ENCODE measurements at regions not wholly inside any gene's neighbourhood (a gene's known extent, or its start where the extent isn't known, plus 50 kb on each side); places are given as distances from the start of the nearest gene placed in this dataset.

- no peak for DNase-seq
Observed at GRCh38 chr11:10932976-10933375, 75.1 kb upstream of the ZBED5 start.

- peak in 16 of 58 donors; percentile 15 to 80 (median 52) for DNase-seq
Observed at GRCh38 chr11:10931761-10932670, 74.2 kb upstream of the ZBED5 start.

GRCh38 chr11:10930972-10931760 lies 73.3 kb upstream of the ZBED5 start:
- DNase-seq: peak in 51 of 58 donors; percentile 11 to 80 (median 58)

DNA sequence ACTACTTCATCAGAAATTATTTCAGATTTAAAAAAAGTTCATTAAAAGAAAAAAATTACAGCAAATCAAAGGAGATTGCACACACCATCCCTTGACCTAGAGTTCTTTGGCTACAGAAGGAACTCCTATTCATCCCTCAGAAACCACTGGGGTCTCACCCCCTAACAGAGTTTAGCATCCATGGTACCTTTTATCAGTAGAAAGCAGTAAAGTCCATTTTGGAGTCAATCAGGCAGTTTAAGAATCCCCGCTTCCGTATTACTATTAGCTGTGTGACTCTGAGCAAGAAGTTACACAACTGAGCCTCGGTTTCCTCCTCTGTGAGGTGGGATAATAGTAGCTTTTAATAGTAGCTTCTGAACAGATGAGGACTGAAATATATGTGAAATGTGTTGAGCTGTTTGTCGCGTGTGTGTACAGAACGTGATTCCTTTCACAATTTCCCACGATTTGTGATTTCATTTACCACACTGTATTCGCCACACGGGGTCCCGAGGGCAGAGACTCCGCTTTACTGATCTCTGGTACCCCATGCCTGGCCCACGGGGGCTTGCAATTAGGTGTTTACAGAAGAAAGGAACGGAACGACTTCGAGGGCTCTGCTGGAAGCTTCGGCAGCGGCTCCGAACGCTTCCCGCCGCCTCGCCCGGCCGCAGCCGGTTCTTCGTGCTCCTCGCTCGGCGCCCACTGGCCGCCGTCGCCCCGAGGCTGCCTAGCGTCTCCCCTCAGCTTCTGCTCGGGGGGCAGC lies 72.5 kb upstream of the ZBED5 start:
- peak in 8 of 58 donors; percentile 30 to 49 (median 40) for DNase-seq

DNA sequence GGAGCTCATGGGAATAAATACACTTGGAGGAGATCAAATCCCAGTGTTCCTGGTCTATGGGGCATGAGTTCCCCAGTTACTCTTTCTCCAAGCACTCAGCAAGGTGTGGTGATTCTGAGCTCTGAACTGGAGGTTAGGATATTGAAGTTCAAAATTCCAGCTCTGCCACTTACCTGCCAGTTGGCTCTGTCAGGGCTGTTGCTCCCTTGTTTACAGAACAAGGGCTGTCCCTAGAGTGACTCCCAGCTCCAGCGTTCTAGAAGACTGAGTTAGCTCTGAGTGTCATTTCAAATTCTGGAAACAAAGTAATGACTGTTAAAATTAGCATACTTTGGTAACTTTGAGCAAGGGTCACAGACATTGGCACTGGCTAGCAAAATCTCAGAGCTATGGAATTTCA lies 69.7 kb upstream of the ZBED5 start:
- no peak for DNase-seq

DNA sequence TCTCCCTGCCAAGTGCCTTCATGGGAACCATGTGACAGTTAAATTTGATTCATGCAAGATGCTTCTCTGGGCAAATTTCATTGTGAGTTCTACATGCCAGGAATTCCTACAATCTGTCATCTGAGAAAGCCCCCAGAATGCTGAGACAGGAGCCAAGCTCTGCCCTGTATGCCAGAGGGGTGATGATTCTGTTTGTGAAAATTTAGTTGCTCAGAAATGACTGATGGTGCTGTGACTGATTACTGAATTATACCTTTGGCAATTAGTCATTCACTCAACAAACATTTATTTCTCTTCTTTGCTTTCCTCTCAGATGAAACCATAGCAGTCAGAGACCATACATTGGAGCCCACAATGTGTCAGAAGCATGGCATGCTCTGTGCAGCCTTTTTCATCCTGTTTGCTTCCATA lies 69.0 kb upstream of the ZBED5 start:
- DNase-seq: no peak

- DNase-seq: no peak
Observed at GRCh38 chr11:10925149-10925926, 67.5 kb upstream of the ZBED5 start.

GRCh38 chr11:10923882-10924281 lies 66.0 kb upstream of the ZBED5 start:
- DNase-seq: no peak

- no peak for DNase-seq
Observed at GRCh38 chr11:10922892-10923291, 65.0 kb upstream of the ZBED5 start.

DNA sequence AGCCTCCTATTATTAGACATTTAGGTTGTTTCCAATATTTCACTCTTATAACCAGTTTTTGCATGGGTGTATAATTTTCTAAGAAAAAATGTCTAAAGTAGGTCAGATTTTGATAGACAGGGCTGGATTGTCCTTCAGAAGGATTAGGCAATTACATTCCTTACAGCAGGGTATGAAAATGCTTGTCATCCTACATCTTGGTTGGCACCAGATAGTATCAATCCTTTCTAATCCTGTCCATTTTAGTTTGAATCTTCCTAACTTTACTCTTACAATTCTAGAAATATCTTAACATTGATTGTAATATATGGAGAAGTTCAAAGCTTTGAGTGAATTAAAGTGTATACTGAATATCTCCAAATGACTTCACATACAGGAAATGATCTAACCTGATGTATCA lies 63.0 kb upstream of the ZBED5 start:
- DNase-seq: no peak

DNA sequence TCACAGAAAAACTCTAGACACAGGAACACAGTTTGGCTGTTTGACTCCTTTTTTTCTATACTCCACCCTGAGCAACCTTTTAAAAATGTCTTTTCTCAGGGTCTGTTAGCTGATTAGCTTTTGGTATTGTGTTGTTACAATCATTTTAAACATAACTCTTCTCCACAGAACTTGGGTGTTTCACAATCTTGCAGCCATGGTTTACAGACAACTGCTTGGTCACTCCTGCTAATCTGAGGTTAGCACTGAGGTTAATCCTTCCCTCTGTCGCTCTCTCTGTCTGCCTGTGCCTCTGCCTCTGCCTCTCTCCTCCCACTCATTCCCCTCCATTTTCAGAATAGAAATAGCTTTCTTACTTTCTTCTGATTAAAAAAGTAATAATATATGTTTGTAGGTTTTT lies 62.4 kb upstream of the ZBED5 start:
- no peak for DNase-seq

- no peak for DNase-seq
Observed at GRCh38 chr11:10918698-10919097, 60.8 kb upstream of the ZBED5 start.

GRCh38 chr11:10918275-10918674 lies 60.4 kb upstream of the ZBED5 start:
- no peak for DNase-seq

DNA sequence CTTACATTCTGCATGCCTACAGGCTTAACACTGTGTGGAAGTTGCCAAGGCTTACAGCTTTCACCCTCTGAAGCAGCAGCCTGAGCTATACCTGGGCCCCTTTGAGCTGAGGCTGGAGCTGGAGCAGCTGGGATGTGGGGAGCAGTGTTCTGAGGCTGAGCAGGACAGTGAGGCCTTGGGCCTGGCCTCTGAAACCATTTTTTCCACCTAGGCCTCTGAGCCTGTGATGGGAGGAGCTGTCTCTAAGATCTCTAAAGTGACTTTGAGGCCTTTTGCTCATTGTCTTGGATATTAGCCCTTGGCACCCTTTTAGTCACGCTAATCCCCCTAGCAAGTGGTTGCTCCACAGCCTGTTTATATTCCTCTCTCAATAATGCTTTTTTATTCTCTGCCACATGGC lies 59.9 kb upstream of the ZBED5 start:
- DNase-seq: no peak

DNA sequence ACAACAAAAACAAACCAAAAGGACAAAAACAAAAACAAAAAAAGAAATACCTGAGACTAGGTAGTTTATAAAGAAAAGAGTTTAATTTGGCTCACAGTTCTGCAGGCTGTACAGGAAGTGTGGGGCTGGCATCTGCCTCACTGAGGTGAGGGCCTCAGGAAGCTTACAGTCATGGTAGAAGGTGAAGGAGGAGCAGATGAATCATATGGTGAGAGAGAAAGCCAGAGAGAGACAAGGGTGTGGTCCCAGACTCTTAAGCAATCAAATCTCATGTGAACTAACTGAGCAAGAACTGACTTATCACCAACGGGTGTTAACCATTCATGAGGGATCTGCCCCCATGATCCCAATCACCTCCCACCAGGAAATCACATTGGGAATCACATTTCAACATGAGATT lies 58.8 kb upstream of the ZBED5 start:
- DNase-seq: no peak

DNA sequence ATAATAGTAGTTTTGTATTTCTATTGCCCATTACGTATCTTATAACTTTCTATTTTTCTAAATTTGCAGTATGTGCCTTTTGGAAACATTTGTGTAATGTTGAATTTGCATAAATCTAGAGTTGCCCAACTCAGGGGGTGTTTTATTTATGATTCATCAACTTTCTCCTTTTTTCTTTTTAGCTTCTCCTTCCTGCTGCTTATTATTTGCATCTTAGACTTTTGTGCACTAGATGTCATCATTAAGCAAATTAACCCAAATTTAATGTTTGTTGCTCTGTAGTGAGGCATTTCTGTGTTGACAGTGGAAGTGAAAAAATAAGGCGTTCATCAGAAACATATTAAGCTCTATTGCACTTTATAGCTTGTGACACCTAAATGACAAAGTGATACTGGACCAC lies 56.2 kb upstream of the ZBED5 start:
- DNase-seq: no peak

DNA sequence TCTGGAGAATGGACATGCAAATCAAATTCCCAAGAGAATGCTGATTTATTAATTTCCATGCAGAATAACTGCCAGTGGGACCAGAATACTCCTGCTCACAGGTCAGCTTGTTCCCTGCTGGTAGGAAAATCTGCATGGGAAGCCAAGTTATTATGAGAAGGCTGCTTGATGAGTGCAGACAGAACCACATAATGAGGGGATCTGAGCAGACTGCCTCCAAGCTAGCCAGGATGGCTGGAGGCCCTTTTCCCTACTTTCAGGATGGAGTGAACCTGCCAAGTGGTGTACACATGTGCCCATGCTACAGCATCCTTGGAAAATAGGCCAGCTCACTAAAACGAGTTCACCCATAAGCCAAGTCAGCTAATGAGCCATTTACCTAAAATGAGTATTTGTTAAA lies 55.2 kb upstream of the ZBED5 start:
- no peak for DNase-seq

DNA sequence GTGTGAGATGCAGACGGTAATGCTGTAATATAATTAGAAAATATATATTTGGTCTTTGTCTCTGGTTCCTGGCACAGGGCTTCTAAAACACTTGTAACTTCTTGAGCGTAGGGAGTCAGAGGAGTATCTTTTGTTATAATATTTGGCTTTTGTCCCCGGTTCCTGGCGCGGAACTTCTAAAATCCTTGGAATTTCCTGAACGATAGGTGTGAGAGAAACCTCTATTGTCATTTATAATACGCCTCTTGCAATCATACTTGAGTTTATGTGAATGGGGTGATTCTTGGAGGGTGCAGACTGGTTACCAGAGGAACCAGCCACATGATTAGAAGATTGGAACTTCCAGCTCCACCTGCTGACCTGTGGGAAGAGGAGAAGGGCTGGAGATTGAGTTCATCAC lies 54.1 kb upstream of the ZBED5 start:
- DNase-seq: no peak

DNA sequence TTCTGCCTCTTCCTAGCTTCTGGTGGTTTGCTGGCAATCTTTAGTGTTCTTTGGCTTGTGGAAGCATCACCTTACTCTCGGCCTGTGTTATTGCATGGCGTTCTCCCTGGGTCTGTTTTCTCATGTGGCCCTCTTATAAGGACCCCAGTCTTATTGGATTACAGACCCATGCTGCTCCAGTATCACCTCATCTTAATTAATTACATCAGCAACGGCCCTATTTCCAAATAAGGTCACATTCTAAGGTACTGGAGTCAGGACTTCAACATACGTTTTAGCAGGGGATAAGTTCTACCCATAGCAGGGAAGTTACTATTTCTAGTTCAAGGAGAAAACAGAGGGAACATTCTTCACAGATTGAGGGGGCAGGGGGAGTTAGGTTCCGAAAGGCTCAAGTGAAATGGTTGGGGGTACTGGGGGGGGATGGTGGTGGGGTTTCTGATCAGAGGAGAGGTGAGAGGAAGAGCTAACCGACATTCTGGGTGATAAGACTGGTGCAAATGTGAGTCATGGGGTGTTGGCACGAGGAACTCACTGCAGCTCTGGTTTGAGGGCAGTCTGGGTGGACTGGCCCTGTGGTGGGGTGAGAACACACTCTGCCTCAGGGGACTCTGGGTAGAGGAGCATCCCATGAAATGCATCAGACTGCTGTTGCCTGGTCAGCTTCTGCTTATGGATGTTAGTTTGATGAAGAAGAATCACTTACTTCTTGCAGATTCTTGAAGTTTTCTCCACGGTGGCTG lies 51.5 kb upstream of the ZBED5 start:
- no peak for DNase-seq

Measured in anterior cingulate cortex (tissue), 58 donors.